Pancreas (tissue), 10 donors: ENCODE measurements at regions not wholly inside any gene's neighbourhood (a gene's known extent, or its start where the extent isn't known, plus 50 kb on each side); places are given as distances from the start of the nearest gene placed in this dataset.

Experiments used
- ATAC-seq, 4 donors: fragments of 200-7000 bp; cut with Tn5 transposase; one replicate each; pipeline versions ENCODE4 v1.8.0 to v1.9.1; 2020; ENCODE audit warnings: mild to moderate bottlenecking in 4 of 4, moderate library complexity in 4 of 4
- DNase-seq, 6 donors: peaks; one replicate each; pipeline ENCODE4 v3.0.0-alpha.2; 2020
- FAIRE-seq: peaks from 2 replicates; lab custom pipeline; 2012; peaks lifted over from hg19 to GRCh38; lab: Jason Lieb, UNC
- H3K27ac ChIP-seq, 4 donors: fragments of 200-600 bp; sonication (generic); 1 replicate in 3 of 4; 2 replicates in 1 of 4; pipeline versions ENCODE4 v1.5.0 to v1.8.0; 2020
- H3K27me3 ChIP-seq, 4 donors: fragments of 200-600 bp; one replicate each; pipeline ENCODE4 v1.8.0; 2021
- H3K36me3 ChIP-seq, 3 donors: fragments of 200-600 bp; sonication (generic) in 1 of 3; one replicate each; pipeline versions ENCODE4 v1.5.0 to v1.8.0; 2020 to 2021
- H3K4me1 ChIP-seq, 3 donors: fragments of 200-600 bp; one replicate each; pipeline ENCODE4 v1.8.0; 2021
- H3K4me3 ChIP-seq, 4 donors: fragments of 200-600 bp; sonication (generic) in 2 of 4; one replicate each; pipeline versions ENCODE4 v1.5.0 to v1.8.0; 2020 to 2021
- H3K9me3 ChIP-seq, 4 donors: fragments of 200-600 bp; one replicate each; pipeline ENCODE4 v1.8.0; 2021
- WGBS, 2 donors: extraction: QIAGEN DNeasy Blood & Tissue Kit; methylation state at CpG; one replicate each; pipeline ENCODE4 v1.1.7; 2013; 5-methylcytosine and 5-hydroxymethylcytosine counted together
- intact Hi-C, 3 donors: fragments of 100-400 bp; cut with DNase I; formaldehyde crosslinking; loops; one replicate each; pipeline versions ENCODE4 v1.11.1 to v1.14.2; 2022
- TF ChIP-seq, protein P1 (sequence below), 4 donors: fragments of 200-600 bp; sonication (generic) in 3 of 4; IDR thresholded peaks; one replicate each; pipeline versions ENCODE4 v1.5.0 to v1.8.0; 2021; ENCODE audit warnings: antibody characterized with exemption in 4 of 4
- donor health status: healthy with polysubstance abuse.
- donor health status: DM: no; HTN: no; CAD: no; lungs with moderate emphysema.
- donor health status: DM: no; HTN: no; CAD: no.
- donor health status: control.
- donor health status: control.
- donor health status: Bipolar disorder and iron deficiency.
- donor health status: DM: yes; HTN: yes; CAD: no.
- donor health status: DM: no; HTN: no; CAD: no.
- donor health status: DM: no; HTN: no; CAD: no.
- donor health status: DM: yes; HTN: yes; CAD: no.

DNA sequence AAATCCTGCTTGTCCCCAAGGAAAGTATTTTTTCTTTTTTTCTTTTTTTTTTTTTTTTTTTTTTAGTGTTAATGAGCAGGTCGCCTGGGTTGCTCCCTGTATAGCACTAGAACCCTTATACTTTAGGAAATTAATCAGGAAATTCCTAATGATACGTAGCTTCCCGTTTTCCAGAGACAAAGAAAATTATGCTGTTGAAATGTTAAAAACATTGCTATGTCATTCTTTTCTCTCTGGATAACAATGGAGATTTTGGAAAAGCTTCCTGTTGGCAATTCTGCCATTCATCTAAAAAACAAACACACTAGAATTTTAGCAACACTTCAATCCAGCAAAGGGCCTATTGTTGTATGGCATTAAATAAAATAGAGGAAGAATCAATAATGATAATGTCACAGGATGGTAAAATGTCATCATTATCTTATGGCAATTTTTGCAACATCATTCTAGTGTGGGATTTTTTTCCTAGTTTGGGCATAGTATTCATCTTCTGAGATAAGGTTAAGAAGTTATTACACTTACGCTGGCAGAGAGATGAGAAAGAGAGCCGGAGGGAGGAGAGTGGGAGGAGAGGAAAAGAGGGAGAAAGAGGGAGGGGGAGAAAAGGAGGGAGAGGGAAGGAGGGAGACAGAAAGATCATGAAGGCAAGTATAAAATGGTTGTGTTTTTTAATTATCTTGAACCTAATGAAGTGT lies 315.8 kb upstream of the PDE4D start:
- DNase-seq (no peak), ATAC-seq (no peak), FAIRE-seq (no peak)
- intact Hi-C loops, result no loop called here
- 69 to 71% methylated on average over 5 of the region's 5 CpGs for WGBS, 2 donors
- no peaks in the 10 kb centered on the region for H3K36me3 ChIP-seq
- no peaks in the 10 kb centered on the region for H3K9me3 ChIP-seq
- H3K27ac ChIP-seq, result no peak overlapping the region
- TF ChIP-seq, protein P1, sequence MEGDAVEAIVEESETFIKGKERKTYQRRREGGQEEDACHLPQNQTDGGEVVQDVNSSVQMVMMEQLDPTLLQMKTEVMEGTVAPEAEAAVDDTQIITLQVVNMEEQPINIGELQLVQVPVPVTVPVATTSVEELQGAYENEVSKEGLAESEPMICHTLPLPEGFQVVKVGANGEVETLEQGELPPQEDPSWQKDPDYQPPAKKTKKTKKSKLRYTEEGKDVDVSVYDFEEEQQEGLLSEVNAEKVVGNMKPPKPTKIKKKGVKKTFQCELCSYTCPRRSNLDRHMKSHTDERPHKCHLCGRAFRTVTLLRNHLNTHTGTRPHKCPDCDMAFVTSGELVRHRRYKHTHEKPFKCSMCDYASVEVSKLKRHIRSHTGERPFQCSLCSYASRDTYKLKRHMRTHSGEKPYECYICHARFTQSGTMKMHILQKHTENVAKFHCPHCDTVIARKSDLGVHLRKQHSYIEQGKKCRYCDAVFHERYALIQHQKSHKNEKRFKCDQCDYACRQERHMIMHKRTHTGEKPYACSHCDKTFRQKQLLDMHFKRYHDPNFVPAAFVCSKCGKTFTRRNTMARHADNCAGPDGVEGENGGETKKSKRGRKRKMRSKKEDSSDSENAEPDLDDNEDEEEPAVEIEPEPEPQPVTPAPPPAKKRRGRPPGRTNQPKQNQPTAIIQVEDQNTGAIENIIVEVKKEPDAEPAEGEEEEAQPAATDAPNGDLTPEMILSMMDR (IDR thresholded peaks at IDR 0.05), result no peak
- H3K4me1 ChIP-seq, result no peaks in the 10 kb centered on the region
- no peak overlapping the region for H3K4me3 ChIP-seq
- no peaks in the 10 kb centered on the region for H3K27me3 ChIP-seq

DNA sequence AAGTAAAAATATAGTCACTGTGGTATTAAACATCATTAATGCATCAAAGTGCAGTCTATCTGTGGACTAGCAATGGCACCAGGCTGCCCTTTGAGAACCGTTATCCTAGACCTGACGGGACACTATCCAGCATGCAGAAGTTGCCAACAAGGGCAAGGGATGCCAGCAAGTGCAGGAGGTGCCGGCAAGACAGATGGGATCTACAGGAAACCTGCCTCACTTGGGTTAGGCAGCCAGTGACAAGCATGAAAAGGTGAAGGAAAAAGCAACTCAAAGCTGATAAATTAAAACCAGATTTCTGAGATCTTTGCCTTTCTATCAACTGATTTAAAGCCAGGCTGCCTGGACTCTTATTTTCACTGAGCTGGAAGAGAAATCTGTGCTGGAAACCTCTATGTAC lies 315.2 kb upstream of the PDE4D start:
- no peak for ATAC-seq
- Histone ChIP-seq H3K9me3 (no peaks in the 10 kb centered on the region), H3K4me1 (no peaks in the 10 kb centered on the region), H3K4me3 (no peak overlapping the region), H3K27me3 (no peaks in the 10 kb centered on the region), H3K36me3 (no peaks in the 10 kb centered on the region), H3K27ac (no peak overlapping the region)
- 75 to 78% methylated on average over 3 of the region's 3 CpGs for WGBS, 2 donors
- TF ChIP-seq, protein P1 (IDR thresholded peaks at IDR 0.05), result no peak
- no peak for DNase-seq
- intact Hi-C loops, result no loop called here
- no peak for FAIRE-seq

DNA sequence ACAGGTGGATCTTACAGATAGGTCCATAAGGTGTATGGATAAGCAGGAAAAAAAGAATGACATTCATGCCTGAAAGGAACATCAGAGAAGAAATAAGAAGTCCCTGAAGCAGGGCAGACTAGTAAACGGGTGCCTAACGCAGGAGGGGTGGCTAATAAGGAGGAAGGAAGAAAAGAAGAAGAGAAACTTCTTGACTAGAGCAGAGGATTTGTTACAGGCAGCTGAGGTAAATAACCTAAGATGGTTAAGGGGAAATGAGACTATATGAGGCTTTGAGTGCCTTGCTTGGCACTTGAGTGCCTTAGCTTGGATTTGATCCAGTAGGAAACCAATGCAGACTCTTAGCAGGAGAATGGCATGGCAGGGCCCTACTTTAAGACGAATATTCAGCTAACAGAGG lies 313.5 kb upstream of the PDE4D start:
- Histone ChIP-seq H3K36me3 (no peaks in the 10 kb centered on the region), H3K27me3 (no peaks in the 10 kb centered on the region), H3K27ac (no peak overlapping the region), H3K4me1 (no peaks in the 10 kb centered on the region), H3K9me3 (no peaks in the 10 kb centered on the region), H3K4me3 (no peak overlapping the region)
- intact Hi-C loops, result no loop called here
- TF ChIP-seq, protein P1 (IDR thresholded peaks at IDR 0.05), result no peak
- ATAC-seq (peak in 2 of 4 donors; percentile 34 to 66), DNase-seq (no peak), FAIRE-seq (no peak)
- 64 to 71% methylated on average over 3 of the region's 3 CpGs for WGBS, 2 donors

DNA sequence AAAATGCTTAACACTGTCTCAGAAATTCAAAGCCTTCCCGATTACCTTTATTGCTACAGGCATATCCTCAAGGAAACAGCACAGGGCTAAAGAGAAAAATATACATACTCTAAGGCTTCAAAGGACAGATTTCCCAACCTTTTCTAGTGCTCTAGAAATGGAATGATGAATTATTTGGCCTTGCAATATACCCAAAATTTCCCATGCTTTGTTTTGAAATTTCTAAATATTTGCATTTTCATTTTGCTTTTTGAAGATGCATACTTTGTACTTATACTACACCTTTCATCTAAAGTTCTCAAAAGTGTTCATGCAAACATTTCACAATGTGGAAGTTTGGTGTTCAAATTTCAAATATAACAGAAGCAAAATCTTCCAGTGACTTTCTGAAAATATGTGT lies 312.7 kb upstream of the PDE4D start:
- intact Hi-C loops, result no loop called here
- Histone ChIP-seq H3K4me3 (no peak overlapping the region), H3K27me3 (no peaks in the 10 kb centered on the region), H3K27ac (no peak overlapping the region), H3K36me3 (no peaks in the 10 kb centered on the region), H3K4me1 (no peaks in the 10 kb centered on the region), H3K9me3 (no peaks in the 10 kb centered on the region)
- TF ChIP-seq, protein P1 (IDR thresholded peaks at IDR 0.05), result no peak
- 63 to 75% methylated on average over 1 of the region's 1 CpG for WGBS, 2 donors
- FAIRE-seq, result no peak
- no peak for DNase-seq
- no peak for ATAC-seq

DNA sequence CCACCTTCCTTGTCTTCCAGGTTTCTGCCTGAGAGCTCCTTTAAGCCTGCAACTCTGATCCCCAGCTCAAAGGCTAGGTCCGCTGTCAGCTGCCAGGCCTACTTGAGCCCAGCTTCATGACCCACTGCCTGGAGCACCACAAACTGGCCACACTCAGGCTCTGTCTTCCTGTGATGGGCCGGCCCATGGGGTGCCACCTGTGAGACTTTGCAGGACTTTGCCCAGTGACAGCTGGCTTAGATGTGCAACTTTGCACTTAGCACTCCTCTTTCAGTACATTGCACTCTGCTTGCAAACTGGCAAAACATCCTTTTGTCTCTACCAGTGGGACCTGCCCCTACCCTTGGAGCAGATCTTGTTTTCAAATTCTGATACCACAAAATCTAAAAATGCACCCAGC lies 311.5 kb upstream of the PDE4D start:
- Histone ChIP-seq H3K4me3 (no peak overlapping the region), H3K9me3 (no peaks in the 10 kb centered on the region), H3K4me1 (no peaks in the 10 kb centered on the region), H3K27me3 (no peaks in the 10 kb centered on the region), H3K27ac (no peak overlapping the region), H3K36me3 (no peaks in the 10 kb centered on the region)
- intact Hi-C loops, result no loop called here
- no peak for ATAC-seq
- no peak for FAIRE-seq
- DNase-seq, result peak in 1 of 6 donors; percentile 18
- TF ChIP-seq, protein P1 (IDR thresholded peaks at IDR 0.05), result no peak
- WGBS, 2 donors, result 85 to 90% methylated on average over 2 of the region's 2 CpGs
